GM21360 (cell line): ENCODE measurements at regions not wholly inside any gene's neighbourhood (a gene's known extent, or its start where the extent isn't known, plus 50 kb on each side); places are given as distances from the start of the nearest gene placed in this dataset.
"Not testable (repeated sequence)": the region's sequence is repeated elsewhere in the genome, so short reads cannot be mapped to it uniquely, and the experiment has no call there.

ENCODE experiments used
- ATAC-seq: cut with Tn5 transposase; IDR thresholded peaks from one replicate; pipeline ENCODE4 v1.9.1; 2021; ENCODE audit warnings: mild to moderate bottlenecking, moderate library complexity; ENCODE audit not compliant: unreplicated experiment

- ATAC-seq, result no peak
Measured at GRCh38 chr6:170150590-170150945, 140.3 kb downstream of the DLL1 start.

GRCh38 chr6:170149681-170150589, 140.9 kb downstream of the DLL1 start:
- ATAC-seq, result no peak

GRCh38 chr6:170148709-170149470, 142.0 kb downstream of the DLL1 start:
- ATAC-seq, result no peak

GRCh38 chr6:170147832-170148708, 142.8 kb downstream of the DLL1 start:
- peak; percentile 58 for ATAC-seq

GRCh38 chr6:170147056-170147787, 143.7 kb downstream of the DLL1 start:
- ATAC-seq, result no peak

- ATAC-seq, result no peak
Measured at GRCh38 chr6:170146640-170147039, 144.2 kb downstream of the DLL1 start.

- ATAC-seq, result not testable (repeated sequence)
Measured at GRCh38 chr6:170146131-170146530, 144.7 kb downstream of the DLL1 start.

- ATAC-seq, result not testable (repeated sequence)
Measured at GRCh38 chr6:170145716-170146115, 145.2 kb downstream of the DLL1 start.

- ATAC-seq, result no peak
Measured at GRCh38 chr6:170145272-170145592, 145.6 kb downstream of the DLL1 start.

GRCh38 chr6:170144571-170145271, 146.2 kb downstream of the DLL1 start:
- no peak for ATAC-seq

GRCh38 chr6:170143401-170144150, 147.3 kb downstream of the DLL1 start:
- ATAC-seq, result no peak

- ATAC-seq, result no peak
Measured at GRCh38 chr6:170142559-170142958, 148.3 kb downstream of the DLL1 start.

- ATAC-seq, result not testable (repeated sequence)
Measured at GRCh38 chr6:170141061-170141460, 149.8 kb downstream of the DLL1 start.

- no peak for ATAC-seq
Measured at GRCh38 chr6:170140129-170140528, 150.7 kb downstream of the DLL1 start.

GRCh38 chr6:170139531-170139930, 151.3 kb downstream of the DLL1 start:
- no peak for ATAC-seq

- ATAC-seq, result not testable (repeated sequence)
Measured at GRCh38 chr6:170139046-170139445, 151.8 kb downstream of the DLL1 start.

- no peak for ATAC-seq
Measured at GRCh38 chr6:170137911-170138910, 152.7 kb downstream of the DLL1 start.
